CD14-positive monocyte (primary cell): ENCODE measurements at regions not wholly inside any gene's neighbourhood (a gene's known extent, or its start where the extent isn't known, plus 50 kb on each side); places are given as distances from the start of the nearest gene placed in this dataset.

Experiments
- DNase-seq, 3 donors: peaks; one replicate each; pipeline ENCODE4 v3.0.0-alpha.2; 2011 to 2022
- H2AFZ ChIP-seq: 2 replicates; pipeline ENCODE4 v1.6.0; 2012; ENCODE audit warnings: mild to moderate bottlenecking, low read depth, low read length, inconsistent platforms; ENCODE audit not compliant: insufficient read depth, poor library complexity, severe bottlenecking
- H3K27ac ChIP-seq, 2 donors: 1 replicate in 1 of 2; 2 replicates in 1 of 2; pipeline ENCODE4 v1.5.1; 2012 to 2013; ENCODE audit warnings: low read length in 2 of 2, control low read depth in 1 of 2, inconsistent platforms in 1 of 2, low read depth in 1 of 2, mild to moderate bottlenecking in 1 of 2
- H3K27me3 ChIP-seq, 2 donors: one replicate each; pipeline versions ENCODE4 v1.6.0 to v1.6.1; 2011 to 2013; ENCODE audit warnings: low read length in 2 of 2; ENCODE audit not compliant: control insufficient read depth in 2 of 2, insufficient read depth in 2 of 2
- H3K36me3 ChIP-seq, 2 donors: replicated peaks in 1 of 2; 1 replicate in 1 of 2; 2 replicates in 1 of 2; pipeline versions ENCODE4 v1.5.1 to v1.6.1; 2012 to 2013; ENCODE audit warnings: low read length in 2 of 2, control low read depth in 1 of 2, inconsistent platforms in 1 of 2, mild to moderate bottlenecking in 1 of 2; ENCODE audit not compliant: insufficient read depth in 2 of 2, control insufficient read depth in 1 of 2
- H3K4me1 ChIP-seq, 2 donors: 1 replicate in 1 of 2; 2 replicates in 1 of 2; pipeline versions ENCODE4 v1.5.1 to v1.6.1; 2012 to 2013; ENCODE audit warnings: low read length in 2 of 2, control low read depth in 1 of 2, inconsistent platforms in 1 of 2, mild to moderate bottlenecking in 1 of 2, moderate library complexity in 1 of 2; ENCODE audit not compliant: insufficient read depth in 2 of 2, control insufficient read depth in 1 of 2
- H3K4me2 ChIP-seq: replicated peaks from 2 replicates; pipeline ENCODE3; 2012; ENCODE audit warnings: low read length, moderate library complexity, mild to moderate bottlenecking; ENCODE audit not compliant: poor library complexity, severe bottlenecking; ENCODE audit errors: extremely low read depth
- H3K4me3 ChIP-seq, 3 experiments: fragments of 200-600 bp in 1 of 3; sonication (generic) in 1 of 3; replicated peaks in 1 of 3; 1 replicate in 2 of 3; 2 replicates in 1 of 3; pipeline ENCODE4 v1.5.1; 2011 to 2013; ENCODE audit warnings: low read length in 3 of 3, mild to moderate bottlenecking in 3 of 3, control low read depth in 2 of 3, low read depth in 2 of 3, inconsistent platforms in 1 of 3, moderate library complexity in 1 of 3
- H3K79me2 ChIP-seq: 2 replicates; pipeline ENCODE4 v1.6.0; 2012; ENCODE audit warnings: mild to moderate bottlenecking, control low read depth, inconsistent platforms, low read length, moderate library complexity; ENCODE audit not compliant: insufficient read depth
- H3K9ac ChIP-seq: 2 replicates; pipeline ENCODE4 v1.6.0; 2017; ENCODE audit warnings: low read length, mild to moderate bottlenecking; ENCODE audit not compliant: insufficient read depth, poor library complexity, severe bottlenecking
- H3K9me3 ChIP-seq, 2 donors: replicated peaks in 1 of 2; 1 replicate in 1 of 2; 2 replicates in 1 of 2; pipeline versions ENCODE4 v1.5.1 to v1.6.1; 2012 to 2013; ENCODE audit warnings: low read length in 2 of 2, control low read depth in 1 of 2; ENCODE audit not compliant: control insufficient read depth in 1 of 2, insufficient read depth in 1 of 2
- H4K20me1 ChIP-seq: 2 replicates; pipeline ENCODE4 v1.6.0; 2012; ENCODE audit warnings: mild to moderate bottlenecking, low read length, control low read depth, moderate library complexity; ENCODE audit not compliant: insufficient read depth
- H3K27ac Mint-ChIP-seq, 7 donors: one replicate each; pipeline ENCODE4 v1.8.0; 2020; ENCODE audit warnings: mild to moderate bottlenecking in 7 of 7, mixed read lengths in 7 of 7, moderate library complexity in 6 of 7, inconsistent platforms in 2 of 7
- H3K27me3 Mint-ChIP-seq, 3 donors: one replicate each; pipeline ENCODE4 v1.8.0; 2021 to 2022; ENCODE audit warnings: low read depth in 3 of 3, mild to moderate bottlenecking in 3 of 3, mixed read lengths in 3 of 3, moderate library complexity in 3 of 3, inconsistent platforms in 1 of 3
- H3K36me3 Mint-ChIP-seq, 2 donors: one replicate each; pipeline ENCODE4 v1.8.0; 2020; ENCODE audit warnings: mixed read lengths in 2 of 2, inconsistent platforms in 1 of 2, mild to moderate bottlenecking in 1 of 2
- H3K4me1 Mint-ChIP-seq: one replicate; pipeline ENCODE4 v1.8.0; 2020; ENCODE audit warnings: mild to moderate bottlenecking, mixed read lengths
- H3K4me3 Mint-ChIP-seq, 2 donors: one replicate each; pipeline ENCODE4 v1.8.0; 2020; ENCODE audit warnings: mild to moderate bottlenecking in 2 of 2, mixed read lengths in 2 of 2, moderate library complexity in 1 of 2
- H3K9me3 Mint-ChIP-seq, 7 donors: one replicate each; pipeline ENCODE4 v1.8.0; 2020 to 2022; ENCODE audit warnings: mixed read lengths in 7 of 7, mild to moderate bottlenecking in 6 of 7, moderate library complexity in 6 of 7, inconsistent platforms in 2 of 7
- WGBS: methylation state at CpG from one replicate; pipeline ENCODE4 v1.1.5; 2013; ENCODE audit warnings: missing lambda C conversion rate; ENCODE audit not compliant: insufficient coverage; 5-methylcytosine and 5-hydroxymethylcytosine counted together
- intact Hi-C, 2 donors: fragments of 100-400 bp; cut with micrococcal nuclease; formaldehyde crosslinking; loops; one replicate each; pipeline versions ENCODE4 v1.15.0 to v1.15.1; 2023
- TF ChIP-seq, protein P1 (sequence below): fragments of 200-600 bp; IDR thresholded peaks from one replicate; pipeline ENCODE4 v1.8.0; 2022; ENCODE audit warnings: antibody characterized with exemption, mild to moderate bottlenecking

DNA sequence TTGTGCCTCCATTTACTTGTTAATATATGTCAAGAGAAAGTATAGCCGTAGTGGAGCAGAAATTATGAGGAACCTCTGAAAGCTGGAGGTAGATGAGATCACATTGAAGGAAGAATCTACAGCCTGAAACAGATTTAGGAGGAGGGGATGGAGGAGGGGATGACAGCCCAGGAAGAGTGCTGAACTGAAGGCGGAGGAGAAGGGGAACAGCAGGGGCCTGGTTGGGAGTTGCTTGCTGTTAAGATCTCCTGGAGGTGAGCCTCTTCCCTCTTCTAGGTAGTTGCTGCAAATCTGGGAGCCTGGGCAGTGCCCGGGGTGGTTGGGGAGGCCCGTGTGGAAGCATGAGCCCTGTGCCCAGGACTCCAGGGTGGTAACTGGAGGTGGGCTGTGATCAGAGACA is 111.8 kb upstream of the SEMA6A start:
- Histone ChIP-seq H3K79me2 (no peaks in the 10 kb centered on the region), H3K27ac (no peak overlapping the region), H3K4me3 (no peak overlapping the region), H3K27me3 (no peaks in the 10 kb centered on the region), H3K9ac (no peak overlapping the region), H3K9me3 (no peaks in the 10 kb centered on the region), H4K20me1 (no peaks in the 10 kb centered on the region), H3K4me2 (no peak overlapping the region), H3K4me1 (no peaks in the 10 kb centered on the region), H2AFZ (no peak overlapping the region), H3K36me3 (no peaks in the 10 kb centered on the region)
- H3K27me3 Mint-ChIP-seq, result peaks cover 2% of the 10 kb centered on the region in 3 donors
- H3K4me1 Mint-ChIP-seq, result no peaks in the 10 kb centered on the region
- intact Hi-C loops, result no loop called here
- WGBS, result 95% methylated on average over 2 of the region's 4 CpGs
- no peak overlapping the region for H3K4me3 Mint-ChIP-seq
- no peaks in the 10 kb centered on the region for H3K36me3 Mint-ChIP-seq
- H3K27ac Mint-ChIP-seq, result no peak overlapping the region
- TF ChIP-seq, protein P1, sequence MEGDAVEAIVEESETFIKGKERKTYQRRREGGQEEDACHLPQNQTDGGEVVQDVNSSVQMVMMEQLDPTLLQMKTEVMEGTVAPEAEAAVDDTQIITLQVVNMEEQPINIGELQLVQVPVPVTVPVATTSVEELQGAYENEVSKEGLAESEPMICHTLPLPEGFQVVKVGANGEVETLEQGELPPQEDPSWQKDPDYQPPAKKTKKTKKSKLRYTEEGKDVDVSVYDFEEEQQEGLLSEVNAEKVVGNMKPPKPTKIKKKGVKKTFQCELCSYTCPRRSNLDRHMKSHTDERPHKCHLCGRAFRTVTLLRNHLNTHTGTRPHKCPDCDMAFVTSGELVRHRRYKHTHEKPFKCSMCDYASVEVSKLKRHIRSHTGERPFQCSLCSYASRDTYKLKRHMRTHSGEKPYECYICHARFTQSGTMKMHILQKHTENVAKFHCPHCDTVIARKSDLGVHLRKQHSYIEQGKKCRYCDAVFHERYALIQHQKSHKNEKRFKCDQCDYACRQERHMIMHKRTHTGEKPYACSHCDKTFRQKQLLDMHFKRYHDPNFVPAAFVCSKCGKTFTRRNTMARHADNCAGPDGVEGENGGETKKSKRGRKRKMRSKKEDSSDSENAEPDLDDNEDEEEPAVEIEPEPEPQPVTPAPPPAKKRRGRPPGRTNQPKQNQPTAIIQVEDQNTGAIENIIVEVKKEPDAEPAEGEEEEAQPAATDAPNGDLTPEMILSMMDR, result no peak
- peaks cover 0 to 10% (median 3%) of the 10 kb centered on the region in 7 donors for H3K9me3 Mint-ChIP-seq
- DNase-seq, result no peak

DNA sequence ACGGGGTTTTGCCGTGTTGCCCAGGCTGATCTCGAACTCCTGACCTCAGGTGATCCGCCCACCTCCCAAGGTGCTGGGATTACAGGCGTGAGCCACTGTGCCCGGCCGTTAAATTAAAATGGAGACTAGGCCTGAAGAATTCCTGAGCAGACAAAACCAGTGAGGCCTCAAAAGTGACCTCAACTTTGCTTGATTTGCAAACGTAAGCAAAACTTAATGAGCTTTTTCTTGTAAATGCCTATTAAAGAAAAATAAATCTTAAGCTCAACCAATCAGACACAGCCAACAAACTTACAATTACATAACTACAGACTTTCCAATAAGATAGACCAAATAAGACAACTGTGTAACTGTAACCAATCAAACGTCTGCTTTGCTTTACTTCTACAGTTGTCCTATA is 111.3 kb upstream of the SEMA6A start:
- no peak overlapping the region for H3K9ac ChIP-seq
- TF ChIP-seq, protein P1, result no peak
- no peaks in the 10 kb centered on the region for H3K79me2 ChIP-seq
- Mint-ChIP-seq H3K36me3 (no peaks in the 10 kb centered on the region), H3K27me3 (peaks cover 2% of the 10 kb centered on the region in 3 donors), H3K9me3 (peaks cover under 1 to 13% (median 3%) of the 10 kb centered on the region in 7 donors), H3K4me1 (no peaks in the 10 kb centered on the region), H3K4me3 (no peak overlapping the region), H3K27ac (no peak overlapping the region)
- no peak overlapping the region for H3K4me2 ChIP-seq
- no peak overlapping the region for H3K4me3 ChIP-seq
- no peak overlapping the region for H3K27ac ChIP-seq
- no peak for DNase-seq
- intact Hi-C loops, result no loop called here
- H3K9me3 ChIP-seq, result peaks cover under 1% of the 10 kb centered on the region in 2 donors
- H3K4me1 ChIP-seq, result no peaks in the 10 kb centered on the region
- H3K27me3 ChIP-seq, result no peaks in the 10 kb centered on the region
- no peaks in the 10 kb centered on the region for H4K20me1 ChIP-seq
- H2AFZ ChIP-seq, result no peak overlapping the region
- no peaks in the 10 kb centered on the region for H3K36me3 ChIP-seq
- 82% methylated on average over 8 of the region's 9 CpGs for WGBS
